ENCODE measurements at regions not wholly inside any gene's neighbourhood (a gene's known extent, or its start where the extent isn't known, plus 50 kb on each side); places are given as distances from the start of the nearest gene placed in this dataset.

DNA sequence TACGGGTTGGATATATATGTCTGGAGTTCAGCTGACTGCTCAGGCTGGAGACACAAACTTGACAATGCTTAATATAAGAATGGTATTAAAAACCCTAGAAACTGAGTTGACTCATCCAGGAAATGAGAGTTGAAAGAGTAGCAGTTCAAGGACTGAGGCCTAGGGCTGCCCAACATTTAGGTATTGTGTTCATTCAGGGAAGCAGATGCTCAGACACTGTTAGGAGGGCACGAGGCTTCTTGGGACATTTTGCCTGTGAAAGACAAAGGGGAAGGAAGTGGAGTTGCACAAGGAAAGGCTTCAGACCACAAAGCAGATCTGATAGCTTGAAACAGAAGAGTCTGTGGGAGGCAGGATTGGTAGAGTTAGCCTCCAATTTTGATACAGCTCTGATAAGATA lies 52.0 kb upstream of the HS3ST1 start:
- TF ChIP-seq PHB (CRISPR knock-in tag; IDR thresholded peaks at IDR 0.05) = no peak
- no peak for TF ChIP-seq BCLAF1 (IDR thresholded peaks at IDR 0.05; ENCODE audit: borderline replicate concordance in 1 of 2, control insufficient read depth in 1 of 2, low read depth in 2 of 2, low read length in 1 of 2)
- TF ChIP-seq, protein P1, sequence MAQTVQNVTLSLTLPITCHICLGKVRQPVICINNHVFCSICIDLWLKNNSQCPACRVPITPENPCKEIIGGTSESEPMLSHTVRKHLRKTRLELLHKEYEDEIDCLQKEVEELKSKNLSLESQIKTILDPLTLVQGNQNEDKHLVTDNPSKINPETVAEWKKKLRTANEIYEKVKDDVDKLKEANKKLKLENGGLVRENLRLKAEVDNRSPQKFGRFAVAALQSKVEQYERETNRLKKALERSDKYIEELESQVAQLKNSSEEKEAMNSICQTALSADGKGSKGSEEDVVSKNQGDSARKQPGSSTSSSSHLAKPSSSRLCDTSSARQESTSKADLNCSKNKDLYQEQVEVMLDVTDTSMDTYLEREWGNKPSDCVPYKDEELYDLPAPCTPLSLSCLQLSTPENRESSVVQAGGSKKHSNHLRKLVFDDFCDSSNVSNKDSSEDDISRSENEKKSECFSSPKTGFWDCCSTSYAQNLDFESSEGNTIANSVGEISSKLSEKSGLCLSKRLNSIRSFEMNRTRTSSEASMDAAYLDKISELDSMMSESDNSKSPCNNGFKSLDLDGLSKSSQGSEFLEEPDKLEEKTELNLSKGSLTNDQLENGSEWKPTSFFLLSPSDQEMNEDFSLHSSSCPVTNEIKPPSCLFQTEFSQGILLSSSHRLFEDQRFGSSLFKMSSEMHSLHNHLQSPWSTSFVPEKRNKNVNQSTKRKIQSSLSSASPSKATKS (CRISPR knock-in tag; IDR thresholded peaks at IDR 0.05) = no peak
- TF ChIP-seq TAF7 (tag; IDR thresholded peaks at IDR 0.05) = no peak
- TF ChIP-seq KLF13 (tag; IDR thresholded peaks at IDR 0.05; ENCODE audit: borderline replicate concordance, low read depth) = no peak
- TF ChIP-seq CTCF (IDR thresholded peaks at IDR 0.05 in 2 of 3, conservative IDR thresholded peaks at IDR 0.05 in 1 of 3; ENCODE audit: insufficient read depth in 2 of 3, low read depth in 1 of 3, low read length in 3 of 3) = no peak
- TF ChIP-seq, protein P2, sequence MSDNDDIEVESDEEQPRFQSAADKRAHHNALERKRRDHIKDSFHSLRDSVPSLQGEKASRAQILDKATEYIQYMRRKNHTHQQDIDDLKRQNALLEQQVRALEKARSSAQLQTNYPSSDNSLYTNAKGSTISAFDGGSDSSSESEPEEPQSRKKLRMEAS (CRISPR knock-in tag; IDR thresholded peaks at IDR 0.05) = no peak
- no peak for TF ChIP-seq MED1 (CRISPR knock-in tag; IDR thresholded peaks at IDR 0.05; ENCODE audit: borderline replicate concordance)
- no peak for TF ChIP-seq ZNF274 (IDR thresholded peaks at IDR 0.05; ENCODE audit: borderline replicate concordance, low read depth, low read length)

Measured in K562 (cell line).